ENCODE measurements at regions not wholly inside any gene's neighbourhood (a gene's known extent, or its start where the extent isn't known, plus 50 kb on each side); places are given as distances from the start of the nearest gene placed in this dataset.

DNA sequence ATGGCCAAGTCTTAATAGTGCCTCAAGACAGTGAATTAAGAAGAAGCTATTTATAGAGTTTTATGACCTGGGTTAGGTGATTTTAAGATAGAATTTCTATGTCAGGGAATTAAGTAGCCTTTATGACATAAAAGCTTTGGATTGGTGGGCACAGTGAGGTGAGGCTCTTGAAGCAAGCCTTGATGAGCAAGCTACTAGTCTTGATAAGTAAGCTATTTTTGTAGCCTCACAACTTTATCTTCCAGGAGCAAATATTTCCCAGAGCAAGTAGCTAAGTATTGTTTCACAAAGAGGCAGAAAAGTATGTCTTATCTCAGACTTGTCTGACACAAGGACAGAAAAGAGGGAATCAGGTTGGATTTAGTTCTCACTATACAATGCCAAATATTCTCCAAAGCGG lies 491.7 kb upstream of the RASGRP1 start:
- no peak for DNase-seq (ENCODE audit: low spot score)
- POLR2A ChIA-PET = no interaction called here

More for the DNA sequence above, 491.7 kb upstream of the RASGRP1 start:
- CTCF ChIA-PET = no interaction called here
- TF ChIP-seq SMAD4 (CRISPR knock-in tag; IDR thresholded peaks at IDR 0.05) = no peak
- no peak for TF ChIP-seq ATF1 (CRISPR knock-in tag; IDR thresholded peaks at IDR 0.05)
- TF ChIP-seq ZNF416 (CRISPR knock-in tag; IDR thresholded peaks at IDR 0.05) = no peak
- no peak for TF ChIP-seq NR2C2 (CRISPR knock-in tag; IDR thresholded peaks at IDR 0.05)
- no peak for TF ChIP-seq FOXP1 (CRISPR knock-in tag; IDR thresholded peaks at IDR 0.05; ENCODE audit: borderline replicate concordance)
- TF ChIP-seq, protein P1, sequence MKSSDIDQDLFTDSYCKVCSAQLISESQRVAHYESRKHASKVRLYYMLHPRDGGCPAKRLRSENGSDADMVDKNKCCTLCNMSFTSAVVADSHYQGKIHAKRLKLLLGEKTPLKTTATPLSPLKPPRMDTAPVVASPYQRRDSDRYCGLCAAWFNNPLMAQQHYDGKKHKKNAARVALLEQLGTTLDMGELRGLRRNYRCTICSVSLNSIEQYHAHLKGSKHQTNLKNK (CRISPR knock-in tag; IDR thresholded peaks at IDR 0.05) = no peak
- no peak for TF ChIP-seq SOX15 (CRISPR knock-in tag; IDR thresholded peaks at IDR 0.05)
- TF ChIP-seq, protein P2, sequence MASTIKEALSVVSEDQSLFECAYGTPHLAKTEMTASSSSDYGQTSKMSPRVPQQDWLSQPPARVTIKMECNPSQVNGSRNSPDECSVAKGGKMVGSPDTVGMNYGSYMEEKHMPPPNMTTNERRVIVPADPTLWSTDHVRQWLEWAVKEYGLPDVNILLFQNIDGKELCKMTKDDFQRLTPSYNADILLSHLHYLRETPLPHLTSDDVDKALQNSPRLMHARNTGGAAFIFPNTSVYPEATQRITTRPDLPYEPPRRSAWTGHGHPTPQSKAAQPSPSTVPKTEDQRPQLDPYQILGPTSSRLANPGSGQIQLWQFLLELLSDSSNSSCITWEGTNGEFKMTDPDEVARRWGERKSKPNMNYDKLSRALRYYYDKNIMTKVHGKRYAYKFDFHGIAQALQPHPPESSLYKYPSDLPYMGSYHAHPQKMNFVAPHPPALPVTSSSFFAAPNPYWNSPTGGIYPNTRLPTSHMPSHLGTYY (CRISPR knock-in tag; IDR thresholded peaks at IDR 0.05) = no peak
- TF ChIP-seq, protein P3, sequence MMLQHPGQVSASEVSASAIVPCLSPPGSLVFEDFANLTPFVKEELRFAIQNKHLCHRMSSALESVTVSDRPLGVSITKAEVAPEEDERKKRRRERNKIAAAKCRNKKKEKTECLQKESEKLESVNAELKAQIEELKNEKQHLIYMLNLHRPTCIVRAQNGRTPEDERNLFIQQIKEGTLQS (CRISPR knock-in tag; conservative IDR thresholded peaks at IDR 0.05) = no peak
- TF ChIP-seq, protein P4, sequence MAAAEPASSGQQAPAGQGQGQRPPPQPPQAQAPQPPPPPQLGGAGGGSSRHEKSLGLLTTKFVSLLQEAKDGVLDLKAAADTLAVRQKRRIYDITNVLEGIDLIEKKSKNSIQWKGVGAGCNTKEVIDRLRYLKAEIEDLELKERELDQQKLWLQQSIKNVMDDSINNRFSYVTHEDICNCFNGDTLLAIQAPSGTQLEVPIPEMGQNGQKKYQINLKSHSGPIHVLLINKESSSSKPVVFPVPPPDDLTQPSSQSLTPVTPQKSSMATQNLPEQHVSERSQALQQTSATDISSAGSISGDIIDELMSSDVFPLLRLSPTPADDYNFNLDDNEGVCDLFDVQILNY (CRISPR knock-in tag; IDR thresholded peaks at IDR 0.05) = no peak
- no peak for TF ChIP-seq ZNF423 (CRISPR knock-in tag; IDR thresholded peaks at IDR 0.05)
- TF ChIP-seq SMAD3 (CRISPR knock-in tag; IDR thresholded peaks at IDR 0.05; ENCODE audit: borderline replicate concordance) = no peak
- TF ChIP-seq, protein P5, sequence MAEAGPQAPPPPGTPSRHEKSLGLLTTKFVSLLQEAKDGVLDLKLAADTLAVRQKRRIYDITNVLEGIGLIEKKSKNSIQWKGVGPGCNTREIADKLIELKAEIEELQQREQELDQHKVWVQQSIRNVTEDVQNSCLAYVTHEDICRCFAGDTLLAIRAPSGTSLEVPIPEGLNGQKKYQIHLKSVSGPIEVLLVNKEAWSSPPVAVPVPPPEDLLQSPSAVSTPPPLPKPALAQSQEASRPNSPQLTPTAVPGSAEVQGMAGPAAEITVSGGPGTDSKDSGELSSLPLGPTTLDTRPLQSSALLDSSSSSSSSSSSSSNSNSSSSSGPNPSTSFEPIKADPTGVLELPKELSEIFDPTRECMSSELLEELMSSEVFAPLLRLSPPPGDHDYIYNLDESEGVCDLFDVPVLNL (CRISPR knock-in tag; IDR thresholded peaks at IDR 0.05; ENCODE audit: borderline replicate concordance, low read depth) = no peak
- TF ChIP-seq, protein P6, sequence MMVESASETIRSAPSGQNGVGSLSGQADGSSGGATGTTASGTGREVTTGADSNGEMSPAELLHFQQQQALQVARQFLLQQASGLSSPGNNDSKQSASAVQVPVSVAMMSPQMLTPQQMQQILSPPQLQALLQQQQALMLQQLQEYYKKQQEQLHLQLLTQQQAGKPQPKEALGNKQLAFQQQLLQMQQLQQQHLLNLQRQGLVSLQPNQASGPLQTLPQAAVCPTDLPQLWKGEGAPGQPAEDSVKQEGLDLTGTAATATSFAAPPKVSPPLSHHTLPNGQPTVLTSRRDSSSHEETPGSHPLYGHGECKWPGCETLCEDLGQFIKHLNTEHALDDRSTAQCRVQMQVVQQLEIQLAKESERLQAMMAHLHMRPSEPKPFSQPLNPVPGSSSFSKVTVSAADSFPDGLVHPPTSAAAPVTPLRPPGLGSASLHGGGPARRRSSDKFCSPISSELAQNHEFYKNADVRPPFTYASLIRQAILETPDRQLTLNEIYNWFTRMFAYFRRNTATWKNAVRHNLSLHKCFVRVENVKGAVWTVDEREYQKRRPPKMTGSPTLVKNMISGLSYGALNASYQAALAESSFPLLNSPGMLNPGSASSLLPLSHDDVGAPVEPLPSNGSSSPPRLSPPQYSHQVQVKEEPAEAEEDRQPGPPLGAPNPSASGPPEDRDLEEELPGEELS (CRISPR knock-in tag; IDR thresholded peaks at IDR 0.05) = no peak
- TF ChIP-seq, protein P7, sequence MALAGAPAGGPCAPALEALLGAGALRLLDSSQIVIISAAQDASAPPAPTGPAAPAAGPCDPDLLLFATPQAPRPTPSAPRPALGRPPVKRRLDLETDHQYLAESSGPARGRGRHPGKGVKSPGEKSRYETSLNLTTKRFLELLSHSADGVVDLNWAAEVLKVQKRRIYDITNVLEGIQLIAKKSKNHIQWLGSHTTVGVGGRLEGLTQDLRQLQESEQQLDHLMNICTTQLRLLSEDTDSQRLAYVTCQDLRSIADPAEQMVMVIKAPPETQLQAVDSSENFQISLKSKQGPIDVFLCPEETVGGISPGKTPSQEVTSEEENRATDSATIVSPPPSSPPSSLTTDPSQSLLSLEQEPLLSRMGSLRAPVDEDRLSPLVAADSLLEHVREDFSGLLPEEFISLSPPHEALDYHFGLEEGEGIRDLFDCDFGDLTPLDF (CRISPR knock-in tag; IDR thresholded peaks at IDR 0.05) = no peak
- TF ChIP-seq, protein P8, sequence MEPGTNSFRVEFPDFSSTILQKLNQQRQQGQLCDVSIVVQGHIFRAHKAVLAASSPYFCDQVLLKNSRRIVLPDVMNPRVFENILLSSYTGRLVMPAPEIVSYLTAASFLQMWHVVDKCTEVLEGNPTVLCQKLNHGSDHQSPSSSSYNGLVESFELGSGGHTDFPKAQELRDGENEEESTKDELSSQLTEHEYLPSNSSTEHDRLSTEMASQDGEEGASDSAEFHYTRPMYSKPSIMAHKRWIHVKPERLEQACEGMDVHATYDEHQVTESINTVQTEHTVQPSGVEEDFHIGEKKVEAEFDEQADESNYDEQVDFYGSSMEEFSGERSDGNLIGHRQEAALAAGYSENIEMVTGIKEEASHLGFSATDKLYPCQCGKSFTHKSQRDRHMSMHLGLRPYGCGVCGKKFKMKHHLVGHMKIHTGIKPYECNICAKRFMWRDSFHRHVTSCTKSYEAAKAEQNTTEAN (CRISPR knock-in tag; IDR thresholded peaks at IDR 0.05) = no peak
- TF ChIP-seq, protein P9, sequence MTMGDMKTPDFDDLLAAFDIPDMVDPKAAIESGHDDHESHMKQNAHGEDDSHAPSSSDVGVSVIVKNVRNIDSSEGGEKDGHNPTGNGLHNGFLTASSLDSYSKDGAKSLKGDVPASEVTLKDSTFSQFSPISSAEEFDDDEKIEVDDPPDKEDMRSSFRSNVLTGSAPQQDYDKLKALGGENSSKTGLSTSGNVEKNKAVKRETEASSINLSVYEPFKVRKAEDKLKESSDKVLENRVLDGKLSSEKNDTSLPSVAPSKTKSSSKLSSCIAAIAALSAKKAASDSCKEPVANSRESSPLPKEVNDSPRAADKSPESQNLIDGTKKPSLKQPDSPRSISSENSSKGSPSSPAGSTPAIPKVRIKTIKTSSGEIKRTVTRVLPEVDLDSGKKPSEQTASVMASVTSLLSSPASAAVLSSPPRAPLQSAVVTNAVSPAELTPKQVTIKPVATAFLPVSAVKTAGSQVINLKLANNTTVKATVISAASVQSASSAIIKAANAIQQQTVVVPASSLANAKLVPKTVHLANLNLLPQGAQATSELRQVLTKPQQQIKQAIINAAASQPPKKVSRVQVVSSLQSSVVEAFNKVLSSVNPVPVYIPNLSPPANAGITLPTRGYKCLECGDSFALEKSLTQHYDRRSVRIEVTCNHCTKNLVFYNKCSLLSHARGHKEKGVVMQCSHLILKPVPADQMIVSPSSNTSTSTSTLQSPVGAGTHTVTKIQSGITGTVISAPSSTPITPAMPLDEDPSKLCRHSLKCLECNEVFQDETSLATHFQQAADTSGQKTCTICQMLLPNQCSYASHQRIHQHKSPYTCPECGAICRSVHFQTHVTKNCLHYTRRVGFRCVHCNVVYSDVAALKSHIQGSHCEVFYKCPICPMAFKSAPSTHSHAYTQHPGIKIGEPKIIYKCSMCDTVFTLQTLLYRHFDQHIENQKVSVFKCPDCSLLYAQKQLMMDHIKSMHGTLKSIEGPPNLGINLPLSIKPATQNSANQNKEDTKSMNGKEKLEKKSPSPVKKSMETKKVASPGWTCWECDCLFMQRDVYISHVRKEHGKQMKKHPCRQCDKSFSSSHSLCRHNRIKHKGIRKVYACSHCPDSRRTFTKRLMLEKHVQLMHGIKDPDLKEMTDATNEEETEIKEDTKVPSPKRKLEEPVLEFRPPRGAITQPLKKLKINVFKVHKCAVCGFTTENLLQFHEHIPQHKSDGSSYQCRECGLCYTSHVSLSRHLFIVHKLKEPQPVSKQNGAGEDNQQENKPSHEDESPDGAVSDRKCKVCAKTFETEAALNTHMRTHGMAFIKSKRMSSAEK (CRISPR knock-in tag; IDR thresholded peaks at IDR 0.05; ENCODE audit: borderline replicate concordance) = no peak
- TF ChIP-seq, protein P10, sequence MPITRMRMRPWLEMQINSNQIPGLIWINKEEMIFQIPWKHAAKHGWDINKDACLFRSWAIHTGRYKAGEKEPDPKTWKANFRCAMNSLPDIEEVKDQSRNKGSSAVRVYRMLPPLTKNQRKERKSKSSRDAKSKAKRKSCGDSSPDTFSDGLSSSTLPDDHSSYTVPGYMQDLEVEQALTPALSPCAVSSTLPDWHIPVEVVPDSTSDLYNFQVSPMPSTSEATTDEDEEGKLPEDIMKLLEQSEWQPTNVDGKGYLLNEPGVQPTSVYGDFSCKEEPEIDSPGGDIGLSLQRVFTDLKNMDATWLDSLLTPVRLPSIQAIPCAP (CRISPR knock-in tag; IDR thresholded peaks at IDR 0.05) = no peak
- no peak for TF ChIP-seq CREB1 (CRISPR knock-in tag; IDR thresholded peaks at IDR 0.05)
- H3K36me3 Mint-ChIP-seq = no peaks in the 10 kb centered on the region
- no peak overlapping the region for H3K4me3 Mint-ChIP-seq
- no peak for ATAC-seq
- H3K27me3 Mint-ChIP-seq (ENCODE audit: low read depth) = peaks cover 28% of the 10 kb centered on the region
- H3K27ac Mint-ChIP-seq = no peak overlapping the region
- no peaks in the 10 kb centered on the region for H3K9me3 Mint-ChIP-seq
- peaks cover 7% of the 10 kb centered on the region for H3K4me1 Mint-ChIP-seq
